ENCODE measurements at regions not wholly inside any gene's neighbourhood (a gene's known extent, or its start where the extent isn't known, plus 50 kb on each side); places are given as distances from the start of the nearest gene placed in this dataset.

GRCh38 chr13:44307255-44307654, 66.4 kb upstream of the SERP2 start:
- TF ChIP-seq, protein P1, sequence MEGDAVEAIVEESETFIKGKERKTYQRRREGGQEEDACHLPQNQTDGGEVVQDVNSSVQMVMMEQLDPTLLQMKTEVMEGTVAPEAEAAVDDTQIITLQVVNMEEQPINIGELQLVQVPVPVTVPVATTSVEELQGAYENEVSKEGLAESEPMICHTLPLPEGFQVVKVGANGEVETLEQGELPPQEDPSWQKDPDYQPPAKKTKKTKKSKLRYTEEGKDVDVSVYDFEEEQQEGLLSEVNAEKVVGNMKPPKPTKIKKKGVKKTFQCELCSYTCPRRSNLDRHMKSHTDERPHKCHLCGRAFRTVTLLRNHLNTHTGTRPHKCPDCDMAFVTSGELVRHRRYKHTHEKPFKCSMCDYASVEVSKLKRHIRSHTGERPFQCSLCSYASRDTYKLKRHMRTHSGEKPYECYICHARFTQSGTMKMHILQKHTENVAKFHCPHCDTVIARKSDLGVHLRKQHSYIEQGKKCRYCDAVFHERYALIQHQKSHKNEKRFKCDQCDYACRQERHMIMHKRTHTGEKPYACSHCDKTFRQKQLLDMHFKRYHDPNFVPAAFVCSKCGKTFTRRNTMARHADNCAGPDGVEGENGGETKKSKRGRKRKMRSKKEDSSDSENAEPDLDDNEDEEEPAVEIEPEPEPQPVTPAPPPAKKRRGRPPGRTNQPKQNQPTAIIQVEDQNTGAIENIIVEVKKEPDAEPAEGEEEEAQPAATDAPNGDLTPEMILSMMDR (IDR thresholded peaks at IDR 0.05): no peak
- no peak for TF ChIP-seq POLR2A (IDR thresholded peaks at IDR 0.05)
- no peak for TF ChIP-seq POLR2AphosphoS5 (IDR thresholded peaks at IDR 0.05)
